ENCODE measurements at regions not wholly inside any gene's neighbourhood (a gene's known extent, or its start where the extent isn't known, plus 50 kb on each side); places are given as distances from the start of the nearest gene placed in this dataset.

DNA sequence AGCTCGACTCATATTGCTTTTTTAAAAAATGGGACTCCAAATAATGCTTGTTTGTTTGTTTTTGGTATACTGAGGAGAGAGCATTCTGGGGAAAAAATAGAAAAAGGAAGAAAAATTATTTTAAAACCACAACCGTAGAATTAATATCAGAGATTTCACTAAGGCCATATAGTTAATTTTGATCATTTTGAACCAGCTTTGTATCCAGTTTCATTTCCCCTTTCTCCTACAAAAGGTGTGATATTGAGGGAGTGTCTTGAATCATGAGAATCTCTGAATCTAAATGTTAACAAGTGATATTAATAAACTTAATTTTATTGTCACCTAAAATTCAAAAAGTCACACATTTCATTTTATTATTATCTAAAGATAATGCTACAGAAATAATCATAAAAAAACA is 198.5 kb upstream of the GALNT5 start:
- no peak for DNase-seq

DNA sequence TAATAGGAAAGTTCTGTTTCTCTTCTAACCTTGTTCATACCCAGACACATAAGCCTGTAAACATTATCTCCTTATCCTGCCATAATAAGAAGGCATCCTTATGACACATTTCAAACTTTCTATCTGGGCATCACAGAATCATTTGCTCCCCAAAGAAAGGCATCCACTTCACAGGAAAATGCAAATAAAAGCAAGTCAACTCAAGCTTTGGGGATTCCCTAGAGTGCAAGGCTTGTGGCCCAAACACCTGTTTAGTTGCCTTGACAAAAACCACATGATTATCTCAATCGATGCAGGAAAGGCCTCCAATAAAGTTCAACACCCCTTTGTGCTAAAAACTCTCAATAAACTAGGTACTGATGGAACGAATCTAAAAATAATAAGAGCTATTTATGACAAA is 195.7 kb upstream of the GALNT5 start:
- no peak for DNase-seq

DNA sequence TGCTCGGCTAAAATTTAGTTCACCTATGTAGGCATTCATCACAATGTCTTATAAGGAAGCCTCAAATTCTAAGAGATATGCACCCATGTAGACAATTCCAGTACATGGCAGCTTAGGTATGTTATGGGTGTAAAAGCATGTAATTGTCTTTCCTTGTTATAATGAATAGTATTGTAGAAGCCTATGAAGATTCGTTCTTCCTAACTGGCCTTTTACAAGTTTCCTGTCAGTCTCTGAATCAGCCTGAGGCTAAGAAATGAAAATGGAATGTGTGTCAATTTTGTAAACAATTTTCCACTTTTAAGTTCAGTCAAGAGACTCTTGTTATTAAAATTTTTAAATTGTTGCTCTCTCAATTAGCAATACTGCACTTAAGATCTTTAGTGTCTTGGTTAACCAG is 189.9 kb upstream of the GALNT5 start:
- DNase-seq, result no peak

DNA sequence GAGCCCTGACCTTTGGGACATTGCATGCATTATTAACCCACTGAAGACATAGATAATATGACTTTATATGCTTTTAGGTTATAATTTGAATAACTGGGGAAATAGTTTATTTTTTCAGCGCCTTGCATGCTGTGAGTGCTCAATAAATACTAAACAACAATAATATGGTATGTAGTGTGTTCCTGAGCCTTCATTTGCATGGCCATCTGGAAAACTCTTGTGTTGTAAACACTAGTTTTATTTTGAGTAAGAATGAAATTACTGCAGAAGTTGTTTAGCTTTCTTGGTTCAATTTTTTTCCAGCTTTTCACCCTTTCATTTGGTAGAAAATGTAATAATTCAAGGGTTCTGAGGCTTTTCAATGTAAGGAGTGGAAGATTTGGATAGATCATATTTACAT is 189.3 kb upstream of the GALNT5 start:
- no peak for DNase-seq

DNA sequence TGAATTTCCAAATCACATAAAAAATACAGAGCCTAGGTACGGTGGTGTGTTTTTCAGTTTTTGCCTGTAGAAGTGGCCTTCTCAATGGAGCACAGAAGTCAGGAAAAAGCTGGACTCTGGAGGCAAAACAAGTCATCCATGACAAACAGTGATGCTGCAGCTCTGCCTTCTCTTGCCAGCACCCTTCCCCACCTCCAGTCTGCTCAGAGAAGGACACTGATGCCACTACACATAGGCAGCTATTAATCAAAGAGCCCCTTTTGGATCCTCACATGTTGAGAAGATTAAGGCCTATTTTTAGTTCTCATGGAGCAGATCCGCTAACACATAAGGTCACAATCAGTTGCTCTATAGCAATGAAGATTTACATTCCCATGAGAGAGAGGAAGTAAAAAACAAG is 181.6 kb upstream of the GALNT5 start:
- DNase-seq, result no peak

DNA sequence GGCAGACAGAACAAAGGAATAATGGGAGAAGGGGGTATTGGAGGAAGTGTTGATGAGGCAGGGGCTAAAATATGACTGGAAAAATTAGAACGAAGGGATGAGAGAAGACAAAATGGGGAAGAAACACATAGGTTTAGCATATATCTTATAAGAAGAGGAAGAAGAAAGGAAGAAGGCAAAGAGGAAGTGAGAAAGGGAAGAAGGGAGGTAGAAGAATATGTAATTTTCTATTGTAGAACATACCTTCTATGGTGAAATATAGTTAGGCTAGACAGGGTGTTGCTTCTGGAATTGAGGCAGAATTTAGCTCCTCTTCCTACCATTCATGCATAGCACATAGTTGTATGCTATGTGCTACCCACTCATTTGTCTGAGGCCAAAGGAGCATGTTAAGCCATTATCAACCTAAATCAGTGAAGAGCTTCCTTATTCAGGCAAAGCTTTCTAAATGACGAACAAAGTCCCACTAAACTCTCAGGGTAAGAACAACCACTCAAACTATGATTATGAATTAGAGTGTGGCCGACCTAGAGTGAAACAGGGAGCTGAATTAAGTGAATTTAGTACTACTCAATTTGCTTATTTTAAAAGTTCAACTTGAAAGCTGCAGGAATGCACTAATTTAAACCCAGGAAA is 180.9 kb upstream of the GALNT5 start:
- no peak for DNase-seq

DNA sequence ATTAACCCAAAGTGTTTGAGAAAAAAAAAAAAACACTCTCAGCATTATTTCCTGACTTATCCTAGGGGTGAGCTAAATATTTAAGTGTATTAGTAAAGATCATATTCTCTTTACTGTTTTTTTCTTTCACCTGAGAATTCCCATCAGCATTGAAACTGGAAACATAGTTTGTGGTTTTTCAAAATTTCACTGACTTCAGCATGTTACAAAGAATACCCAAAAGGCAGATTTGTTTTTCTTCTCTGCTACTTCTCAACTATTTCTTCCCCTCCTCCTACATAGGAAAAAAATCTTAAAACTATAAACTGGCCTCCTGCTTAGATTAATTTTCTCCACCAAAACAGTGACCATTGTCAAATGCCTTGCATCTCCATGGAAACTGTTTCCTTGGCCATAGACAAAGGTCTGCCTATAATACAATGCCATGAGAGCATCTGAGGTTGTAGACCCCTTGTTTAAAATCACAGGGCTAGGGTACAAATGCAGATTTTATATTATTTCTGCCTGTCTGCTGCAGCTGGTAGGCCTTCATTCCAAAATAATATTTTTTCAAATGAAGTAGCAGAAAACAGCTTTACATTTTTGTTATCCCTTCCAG is 179.7 kb upstream of the GALNT5 start:
- no peak for DNase-seq

DNA sequence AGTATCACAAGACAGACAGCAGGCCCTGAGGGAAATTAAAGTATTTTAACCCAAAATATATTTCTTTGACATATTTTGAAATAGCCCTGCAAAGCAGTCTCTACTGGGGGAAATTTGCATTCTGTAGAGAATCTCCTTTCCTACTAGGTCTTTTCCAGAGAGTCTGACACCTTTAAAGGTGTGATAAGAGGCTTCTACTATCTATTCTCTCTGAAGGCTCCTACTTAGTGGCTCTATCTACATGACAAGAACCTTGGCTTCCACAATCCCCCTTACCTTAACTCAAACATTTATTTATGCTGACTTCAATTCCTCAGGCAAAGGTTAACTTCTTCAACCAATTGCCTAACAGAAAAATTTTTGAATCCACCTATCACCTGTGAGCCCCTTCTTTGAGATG is 174.6 kb upstream of the GALNT5 start:
- no peak for DNase-seq

DNA sequence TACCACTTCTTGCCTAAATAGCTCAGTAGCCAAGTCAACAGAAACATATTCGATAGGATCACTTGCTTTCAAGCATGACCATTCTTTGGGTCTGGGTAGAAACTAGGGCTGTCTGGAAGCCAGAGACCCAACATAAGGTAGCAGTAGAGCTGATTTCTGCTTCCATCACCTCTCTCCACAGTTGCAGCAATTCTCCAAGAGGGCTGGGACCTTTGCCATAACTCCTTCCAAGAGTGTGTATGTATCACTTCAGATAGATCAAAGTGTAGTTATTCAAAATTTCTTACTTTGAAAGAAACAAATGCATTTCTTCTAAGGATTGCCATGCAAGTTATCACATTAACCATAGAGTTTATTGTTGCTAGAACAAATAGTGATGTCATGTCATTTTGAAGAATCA is 172.0 kb upstream of the GALNT5 start:
- no peak for DNase-seq

DNA sequence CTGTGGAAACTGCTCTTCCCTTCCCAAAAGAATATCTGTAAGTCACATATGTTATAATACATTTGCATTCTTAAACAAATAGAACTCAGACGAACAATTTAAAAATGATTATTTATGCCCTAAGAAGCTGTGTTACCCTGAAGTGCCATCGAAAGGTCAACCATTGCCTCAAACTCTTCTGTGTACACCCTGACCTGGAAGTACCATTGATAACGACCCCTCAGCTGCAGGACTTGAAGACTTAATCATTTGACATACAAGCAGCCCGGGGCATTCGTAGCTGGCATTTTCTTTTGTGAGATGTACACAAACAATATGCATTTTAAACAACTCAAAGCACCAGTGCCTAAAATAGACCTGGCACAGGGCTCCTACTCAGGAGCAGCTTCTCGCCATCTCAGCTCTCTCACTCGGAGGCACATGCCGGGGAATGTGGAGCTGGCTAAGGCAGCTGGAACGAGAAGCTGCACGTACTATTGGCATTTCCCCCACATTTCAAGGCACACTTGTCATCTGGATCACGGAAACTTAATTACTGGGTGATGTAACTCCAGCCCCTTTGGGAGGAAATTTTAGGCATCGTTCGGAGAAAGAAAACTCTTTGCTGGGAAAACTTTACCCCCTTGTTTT is 170.0 kb upstream of the GALNT5 start:
- DNase-seq, result no peak

DNA sequence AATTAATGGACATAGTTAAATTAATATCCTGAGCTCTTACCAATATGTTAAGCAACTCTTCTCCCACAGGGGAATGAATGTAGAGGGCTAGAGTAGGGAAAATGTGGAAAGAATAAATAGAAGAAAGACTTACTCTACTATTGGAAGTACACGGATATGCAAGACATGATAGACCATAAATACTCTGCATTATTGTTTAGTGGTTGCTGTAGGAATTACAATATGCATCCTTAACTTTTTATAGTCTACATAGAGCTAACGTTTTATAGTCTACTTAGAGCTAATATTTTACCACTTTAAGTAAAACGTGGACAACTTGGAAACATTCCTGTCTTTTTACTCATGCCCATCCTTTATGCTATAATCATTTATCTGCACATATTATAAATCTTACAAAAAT is 163.8 kb upstream of the GALNT5 start:
- no peak for DNase-seq

DNA sequence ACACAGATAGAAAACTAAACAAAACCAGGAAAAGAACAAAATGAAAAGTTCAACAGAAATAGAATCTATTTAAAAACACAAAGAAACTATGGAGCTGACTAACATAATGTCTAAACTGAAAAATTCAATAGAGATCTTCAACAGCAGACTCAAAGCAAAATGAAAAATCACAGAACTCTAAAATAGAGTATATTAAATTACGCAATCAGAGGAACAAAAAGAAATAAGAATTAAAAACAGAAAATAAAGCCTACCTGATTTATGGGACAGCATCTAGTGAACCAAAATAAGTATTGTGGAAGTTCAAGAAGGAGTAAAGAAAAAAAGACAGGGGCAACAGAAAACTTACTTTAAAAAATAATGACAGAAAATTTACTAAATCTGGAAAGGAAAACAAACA is 152.1 kb upstream of the GALNT5 start:
- no peak for DNase-seq

DNA sequence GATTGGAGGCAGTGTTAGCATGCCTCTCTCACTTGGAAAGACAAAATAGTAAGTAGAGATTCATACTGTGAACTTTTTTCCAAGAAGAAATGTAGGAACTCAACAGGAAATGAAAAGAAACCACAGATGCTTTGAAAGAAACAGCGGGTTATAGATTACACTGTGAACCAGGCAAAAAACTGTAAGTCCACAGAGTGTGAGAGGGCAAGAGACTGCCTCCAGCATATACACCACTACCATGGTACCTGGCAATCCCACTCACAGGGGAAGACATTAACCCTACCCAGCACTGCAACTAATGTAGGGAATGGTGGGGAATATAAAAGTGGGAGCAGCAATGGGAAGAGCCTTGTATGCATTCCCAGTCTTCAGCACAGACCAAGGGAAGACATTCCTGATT is 150.6 kb upstream of the GALNT5 start:
- DNase-seq, result no peak

DNA sequence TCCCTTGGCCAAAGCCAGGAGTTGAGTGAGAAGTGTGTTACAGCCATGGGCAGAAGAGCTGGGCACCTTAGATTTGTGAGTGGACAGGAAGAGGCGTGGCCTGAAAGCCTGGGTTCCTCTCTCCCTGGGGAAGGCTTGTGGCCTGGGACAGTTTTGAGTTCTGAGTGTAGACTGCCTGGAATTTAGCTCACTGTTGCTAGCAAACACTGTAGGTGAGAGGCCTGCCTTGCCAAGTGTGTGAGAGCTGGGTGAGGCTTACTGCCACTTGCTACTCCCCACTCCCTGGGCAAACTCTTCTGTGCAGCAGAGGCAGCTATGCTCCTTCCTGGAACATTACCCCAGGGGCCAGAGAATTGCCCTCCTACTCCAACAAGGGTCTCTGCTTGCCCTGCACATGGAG is 150.0 kb upstream of the GALNT5 start:
- no peak for DNase-seq

DNA sequence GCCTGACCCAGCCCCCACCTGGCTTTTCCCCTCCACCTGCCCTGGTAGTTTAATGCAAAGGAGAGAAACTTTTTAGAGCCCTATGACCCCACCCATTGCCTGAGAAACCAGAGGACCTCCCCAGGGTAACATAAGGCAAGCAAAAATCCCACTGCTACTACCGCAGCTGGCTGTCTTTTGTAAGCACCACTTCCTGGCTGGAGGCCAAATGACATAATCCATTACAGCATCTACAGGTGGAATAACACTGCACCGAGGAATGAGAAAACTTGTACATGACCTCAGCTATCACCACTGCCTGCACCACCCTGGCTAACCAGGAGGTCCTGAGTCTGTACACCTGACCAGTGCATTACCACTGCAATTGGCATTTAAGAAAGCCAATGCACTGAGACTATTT is 149.6 kb upstream of the GALNT5 start:
- DNase-seq, result no peak

DNA sequence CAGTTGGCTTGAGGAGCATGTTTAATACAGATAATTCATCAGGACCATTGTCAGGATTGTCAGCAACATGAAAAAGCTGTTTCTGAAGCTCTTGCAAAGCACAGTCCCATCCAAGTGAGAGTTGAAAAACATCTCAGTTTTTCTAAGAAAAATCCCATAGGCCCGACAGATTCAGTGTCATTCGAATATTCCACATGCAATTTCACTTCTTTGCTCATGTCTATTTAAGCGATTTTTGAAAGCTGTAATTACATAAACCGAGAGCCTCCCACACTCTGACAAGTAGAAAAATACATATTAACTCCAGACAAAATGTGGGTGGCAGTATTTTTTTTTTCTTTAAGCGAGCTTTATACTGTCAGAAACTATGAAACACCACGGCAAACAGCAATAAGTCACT is 134.7 kb upstream of the GALNT5 start:
- no peak for DNase-seq

DNA sequence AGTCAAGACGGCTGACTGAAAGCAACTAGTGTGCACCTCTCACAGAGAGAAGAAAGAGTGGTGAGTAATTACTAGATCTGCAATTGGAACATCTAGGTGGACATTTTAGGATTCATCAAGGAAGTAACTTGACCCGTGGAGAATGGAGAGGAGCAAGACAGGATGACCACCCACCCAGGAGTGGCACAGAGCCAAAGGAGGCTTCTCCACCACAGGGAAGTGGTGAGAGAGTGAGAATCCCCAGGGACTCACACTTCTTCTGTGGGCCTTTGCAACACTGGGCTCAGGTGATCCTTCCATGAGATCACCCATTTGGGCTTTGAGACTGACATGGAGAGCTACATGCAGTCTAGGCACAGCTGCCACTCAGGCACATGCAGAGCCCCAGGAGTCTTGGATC is 132.8 kb upstream of the GALNT5 start:
- DNase-seq, result no peak

DNA sequence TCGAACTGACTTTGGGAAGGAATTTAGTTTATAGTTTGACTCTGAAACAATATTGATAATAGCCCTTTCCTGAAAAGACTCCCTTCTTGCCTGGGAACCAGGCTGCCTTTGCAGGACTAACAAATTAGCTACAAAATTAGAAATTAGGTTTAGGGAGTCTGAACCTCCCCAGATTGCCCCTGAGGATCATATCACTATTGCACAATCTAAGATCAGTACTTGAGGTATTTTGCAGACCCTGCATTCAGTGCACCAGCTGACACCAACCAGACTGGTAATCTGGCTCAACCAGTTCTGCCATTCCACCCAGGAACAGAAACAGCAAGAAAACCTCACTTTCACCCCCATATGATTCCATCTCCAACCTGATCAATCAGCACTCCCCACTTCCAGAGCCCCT is 131.8 kb upstream of the GALNT5 start:
- DNase-seq, result no peak

DNA sequence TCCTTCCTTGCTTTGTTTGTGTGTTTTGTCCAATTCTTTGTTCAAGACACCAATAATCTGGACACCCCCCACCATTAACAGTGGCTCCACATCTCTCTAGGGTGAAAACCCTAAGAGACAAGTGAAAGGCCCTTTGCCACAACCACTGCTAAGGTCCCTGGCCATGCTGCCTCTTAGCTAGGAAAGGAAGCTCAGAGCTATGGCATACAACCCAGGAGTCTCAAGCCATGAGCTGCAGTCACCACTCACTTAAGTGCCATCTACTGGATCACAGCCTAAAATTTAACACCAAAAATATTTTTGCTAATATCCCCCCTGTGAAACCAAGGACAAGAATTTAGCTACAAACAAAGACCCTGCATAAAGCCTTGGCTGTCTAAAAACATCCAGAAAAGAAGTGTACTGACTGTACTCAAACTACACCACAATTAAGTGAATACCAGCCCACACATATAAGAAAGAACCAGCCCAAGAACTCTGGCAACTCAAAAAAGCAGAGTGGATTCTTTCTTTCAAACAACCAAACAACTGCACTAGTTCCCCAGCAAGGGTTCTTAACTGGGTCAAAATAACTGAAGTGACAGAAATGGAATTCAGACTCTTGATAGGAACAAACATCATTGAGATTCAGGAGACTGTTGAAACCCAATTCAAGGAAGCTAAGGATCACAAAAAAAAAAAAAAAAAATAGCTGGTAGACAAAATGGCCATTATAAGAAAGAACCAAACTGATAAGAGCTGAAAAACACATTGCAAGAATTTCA is 130.1 kb upstream of the GALNT5 start:
- no peak for DNase-seq

DNA sequence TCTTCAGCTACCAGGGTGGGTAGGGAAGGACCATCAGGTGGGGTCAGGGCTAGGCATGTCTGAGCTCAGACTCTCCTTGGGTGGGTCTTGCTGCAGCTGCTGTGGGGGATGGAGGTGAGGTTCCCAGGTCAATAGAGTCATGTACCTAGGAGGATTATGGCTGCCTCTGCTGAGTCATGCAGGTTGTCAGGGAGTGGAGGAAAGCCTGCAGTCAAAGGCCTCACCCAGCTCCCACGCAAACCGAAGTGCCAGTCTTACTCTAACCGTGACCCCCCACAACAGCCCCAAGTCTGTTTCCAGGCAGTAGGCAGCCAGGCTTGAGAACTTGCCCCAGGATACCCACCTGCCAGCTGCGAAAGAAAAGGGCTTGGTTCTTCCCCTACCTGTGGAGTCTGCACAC is 113.6 kb upstream of the GALNT5 start:
- no peak for DNase-seq

DNA sequence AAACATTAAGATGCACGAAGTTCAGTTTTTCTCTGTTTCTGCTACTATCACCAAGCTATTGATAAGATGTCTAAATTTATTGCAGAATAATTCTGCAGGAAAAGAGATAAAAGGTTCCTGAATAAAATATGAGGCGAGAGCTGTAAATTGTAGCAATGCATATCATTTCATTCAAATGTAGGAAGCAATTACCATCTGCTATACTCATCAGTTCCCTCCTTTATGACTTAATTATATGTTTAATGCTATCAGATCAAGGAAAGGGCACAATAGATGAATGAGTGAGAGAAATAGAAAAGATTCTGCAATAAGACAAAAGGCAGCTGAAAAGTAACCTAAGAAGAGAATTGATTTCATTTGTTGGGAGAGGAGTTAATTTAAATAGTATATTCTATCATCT is 108.2 kb upstream of the GALNT5 start:
- no peak for DNase-seq

DNA sequence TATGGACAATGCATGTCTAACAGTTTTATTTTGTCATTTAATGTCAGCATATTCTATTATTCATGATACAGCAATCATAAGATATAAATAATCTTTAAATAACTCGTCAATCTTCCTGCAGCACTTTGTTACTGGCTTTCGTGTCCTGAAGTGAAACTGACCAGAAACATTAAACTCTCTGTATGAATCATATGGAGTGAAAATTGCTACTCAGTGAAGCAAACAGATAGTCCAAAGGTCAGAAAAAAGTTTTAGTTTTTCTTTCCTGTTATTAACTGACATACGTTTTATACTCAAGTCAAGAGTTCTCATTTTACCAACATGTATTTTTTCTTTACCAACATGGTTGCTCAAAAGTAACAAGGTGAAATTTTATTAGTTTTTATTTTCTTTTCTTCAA is 106.8 kb upstream of the GALNT5 start:
- DNase-seq, result no peak

DNA sequence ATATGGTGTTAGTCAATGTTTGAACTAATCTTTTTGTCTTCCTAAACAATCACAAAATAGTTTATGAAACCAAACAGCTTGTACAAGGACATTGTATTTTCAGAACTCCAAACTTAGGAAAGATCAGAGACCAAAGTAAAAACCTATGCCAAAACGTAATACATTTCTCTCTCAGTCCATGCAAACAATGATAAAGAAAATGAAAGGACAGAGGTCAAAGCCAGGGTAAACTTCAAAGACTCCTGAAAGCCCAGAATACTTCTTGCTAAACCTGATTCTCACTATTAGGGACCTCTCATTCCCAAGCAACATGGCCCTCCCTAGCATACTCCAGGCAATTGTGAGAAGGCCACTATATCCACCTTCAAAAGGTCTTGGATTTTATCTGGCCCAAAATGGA is 105.1 kb upstream of the GALNT5 start:
- no peak for DNase-seq

DNA sequence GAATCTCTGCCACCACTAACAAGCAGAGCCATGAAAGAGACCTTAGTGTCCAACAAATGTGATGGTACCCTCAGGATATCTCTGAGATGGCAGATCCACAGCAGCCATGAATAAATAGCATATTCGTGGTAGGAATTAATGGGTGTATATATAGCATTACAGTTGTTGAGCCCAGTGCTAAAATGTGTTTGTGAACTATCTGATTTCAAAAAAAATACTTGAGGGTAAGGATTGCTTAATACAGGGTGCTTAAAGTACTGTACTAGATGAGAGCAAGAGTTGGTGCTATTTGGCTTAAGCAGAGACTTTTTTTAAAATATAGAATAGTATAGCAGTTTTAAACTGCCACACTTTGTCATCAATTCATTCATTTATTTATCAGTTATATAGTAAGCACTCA is 101.5 kb upstream of the GALNT5 start:
- DNase-seq, result no peak

Measured in occipital lobe (tissue), 1 donor.